Astrocyte of the cerebellum (primary cell): ENCODE measurements at regions not wholly inside any gene's neighbourhood (a gene's known extent, or its start where the extent isn't known, plus 50 kb on each side); places are given as distances from the start of the nearest gene placed in this dataset.

Experiments
- DNase-seq: peaks from one replicate; pipeline ENCODE4 v3.0.0-alpha.2; 2011; ENCODE audit warnings: low read depth
- H3K4me3 ChIP-seq: 2 replicates; pipeline ENCODE4 v1.5.1; 2011; ENCODE audit warnings: mild to moderate bottlenecking, low read depth, low read length, moderate library complexity
- CTCF ChIP-seq: IDR thresholded peaks from 2 replicates; pipeline ENCODE4 v1.5.1; 2012; ENCODE audit warnings: low read length, low read depth, moderate library complexity, mild to moderate bottlenecking; ENCODE audit errors: missing control alignments
- in situ Hi-C: cut with HindIII; loops from 2 replicates; pipeline ENCODE4 v1.10.0; 2017; ENCODE audit warnings: low sequenced_read_pairs

GRCh38 chr10:2145491-2145890, 408.2 kb upstream of the ADARB2 start:
- TF ChIP-seq CTCF = no peak
- no peak overlapping the region for H3K4me3 ChIP-seq
- no peak for DNase-seq
- in situ Hi-C loops = no loop called here

- in situ Hi-C loops = no loop called here
- no peak overlapping the region for H3K4me3 ChIP-seq
- no peak for TF ChIP-seq CTCF
- no peak for DNase-seq
These were observed 407.3 kb upstream of the ADARB2 start for GRCh38 chr10:2144584-2144983.

DNA sequence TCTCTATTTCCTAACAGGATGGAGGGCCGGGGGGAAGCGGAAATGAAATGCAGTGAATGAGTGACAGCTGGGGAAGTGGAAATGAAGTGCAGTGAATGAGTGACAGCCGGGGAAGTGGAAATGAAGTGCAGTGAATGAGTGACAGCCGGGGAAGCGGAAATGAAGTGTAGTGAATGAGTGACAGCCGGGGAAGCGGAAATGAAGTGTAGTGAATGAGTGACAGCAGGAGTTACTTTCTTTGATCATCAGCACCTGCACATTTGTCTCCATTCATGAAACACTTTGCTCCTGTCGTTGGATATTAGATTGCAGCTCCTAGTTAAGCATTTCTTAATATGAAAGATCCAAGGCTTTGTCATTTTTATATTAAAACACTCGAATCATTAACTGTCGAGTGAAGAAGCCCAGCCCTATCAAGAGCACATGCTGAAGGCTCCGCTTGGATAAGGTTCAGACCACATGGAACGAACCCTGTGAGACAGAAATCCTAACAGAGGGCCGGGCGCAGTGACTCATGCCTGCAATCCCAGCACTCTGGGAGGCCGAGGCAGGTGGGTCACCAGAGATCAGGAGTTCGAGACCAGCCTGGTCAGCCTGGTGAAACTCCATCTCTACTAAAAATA, 406.0 kb upstream of the ADARB2 start:
- no peak for TF ChIP-seq CTCF
- H3K4me3 ChIP-seq = no peak overlapping the region
- no peak for DNase-seq
- in situ Hi-C loops = no loop called here

- DNase-seq = no peak
- in situ Hi-C loops = no loop called here
- TF ChIP-seq CTCF = no peak
- no peak overlapping the region for H3K4me3 ChIP-seq
These were observed 402.4 kb upstream of the ADARB2 start for GRCh38 chr10:2139746-2140145.

DNA sequence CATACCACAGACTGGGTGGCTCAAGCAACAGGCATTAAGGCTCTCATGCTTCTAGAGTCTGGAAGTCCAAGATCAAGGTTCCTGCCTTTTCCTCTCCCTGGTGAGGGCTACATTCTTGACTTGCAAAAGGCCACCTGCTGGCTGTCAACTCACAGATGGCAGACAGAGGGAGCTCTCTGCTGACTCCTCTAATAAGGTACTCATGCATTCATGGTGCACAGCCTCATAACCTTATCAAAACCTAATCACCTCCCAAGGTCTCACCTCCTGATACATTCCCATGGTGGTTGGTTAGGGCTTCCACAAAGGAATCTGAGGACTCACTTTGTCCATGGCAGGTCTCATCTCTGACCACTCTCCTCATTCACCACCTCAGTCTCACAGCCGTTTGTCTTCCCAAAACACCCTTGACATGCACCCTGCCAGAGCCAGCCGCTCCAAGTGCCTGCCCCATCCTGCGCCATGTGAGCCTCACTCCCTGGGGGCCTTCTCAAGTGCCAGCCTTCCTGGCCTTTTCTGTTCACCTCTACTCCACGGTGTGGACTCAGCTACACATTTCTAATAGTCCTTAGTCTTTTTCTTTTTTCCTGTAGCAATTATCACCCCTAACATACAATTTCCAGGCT, 400.3 kb upstream of the ADARB2 start:
- peak; percentile 29 for TF ChIP-seq CTCF
- H3K4me3 ChIP-seq = no peak overlapping the region
- in situ Hi-C loops = no loop called here
- no peak for DNase-seq

DNA sequence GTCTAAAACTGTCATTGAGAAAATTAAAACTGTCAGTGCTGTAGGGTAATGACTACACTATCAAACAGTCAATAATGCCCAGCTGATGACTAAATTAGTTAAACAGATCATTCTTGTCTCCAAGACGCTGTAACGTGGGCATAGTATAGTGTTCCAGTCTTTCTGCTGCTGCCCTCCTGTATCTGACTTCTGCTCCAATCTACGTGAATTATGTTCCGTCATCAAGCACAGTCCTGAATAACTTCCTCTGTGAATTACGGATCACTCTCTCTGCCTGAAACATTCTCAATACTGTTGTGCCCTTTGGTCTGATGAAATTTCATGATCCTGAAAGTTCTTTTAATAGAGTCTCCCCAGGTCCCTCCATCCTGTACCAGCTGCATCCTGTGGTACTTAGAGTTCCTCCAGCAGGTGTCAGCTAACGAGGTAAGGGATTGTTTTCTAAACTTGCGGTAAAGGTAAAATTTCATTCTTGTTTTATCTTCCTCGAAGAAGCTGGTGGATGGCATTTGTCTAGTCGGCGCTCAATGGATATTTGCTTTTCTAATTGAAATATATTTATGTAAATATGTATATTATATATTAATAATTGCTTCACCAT, 393.5 kb upstream of the ADARB2 start:
- in situ Hi-C loops = no loop called here
- no peak overlapping the region for H3K4me3 ChIP-seq
- TF ChIP-seq CTCF = no peak
- no peak for DNase-seq
